Colonic mucosa (tissue), 4 donors: ENCODE measurements at regions not wholly inside any gene's neighbourhood (a gene's known extent, or its start where the extent isn't known, plus 50 kb on each side); places are given as distances from the start of the nearest gene placed in this dataset.

Experiments used
- DNase-seq: peaks from one replicate; pipeline ENCODE4 v3.0.0-alpha.2; 2020
- H3K27ac ChIP-seq: fragments of 200-600 bp; one replicate; pipeline ENCODE4 v1.8.0; 2021
- H3K27me3 ChIP-seq: fragments of 200-600 bp; one replicate; pipeline ENCODE4 v1.8.0; 2021
- H3K36me3 ChIP-seq: fragments of 200-600 bp; one replicate; pipeline ENCODE4 v1.8.0; 2021
- H3K4me1 ChIP-seq: fragments of 200-600 bp; one replicate; pipeline ENCODE4 v1.8.0; 2021; ENCODE audit warnings: mild to moderate bottlenecking
- H3K4me3 ChIP-seq: fragments of 200-600 bp; one replicate; pipeline ENCODE4 v1.8.0; 2021
- H3K9ac ChIP-seq, 2 donors: one replicate each; pipeline ENCODE4 v1.7.0; 2013; ENCODE audit warnings: control low read depth in 2 of 2, low read depth in 2 of 2, low read length in 2 of 2
- H3K9me3 ChIP-seq: fragments of 200-600 bp; one replicate; pipeline ENCODE4 v1.8.0; 2021
- intact Hi-C: fragments of 100-400 bp; cut with DNase I; formaldehyde crosslinking; loops from one replicate; pipeline ENCODE4 v1.14.1; 2022
- TF ChIP-seq, protein P1 (sequence below): fragments of 200-600 bp; IDR thresholded peaks from one replicate; pipeline ENCODE4 v1.8.0; 2022; ENCODE audit warnings: antibody characterized with exemption, mild to moderate bottlenecking
- donor health status: healthy.
- donor health status: DM: no; HTN: no; CAD: no.
- donor health status: DM: no; HTN: no; CAD: no.

DNA sequence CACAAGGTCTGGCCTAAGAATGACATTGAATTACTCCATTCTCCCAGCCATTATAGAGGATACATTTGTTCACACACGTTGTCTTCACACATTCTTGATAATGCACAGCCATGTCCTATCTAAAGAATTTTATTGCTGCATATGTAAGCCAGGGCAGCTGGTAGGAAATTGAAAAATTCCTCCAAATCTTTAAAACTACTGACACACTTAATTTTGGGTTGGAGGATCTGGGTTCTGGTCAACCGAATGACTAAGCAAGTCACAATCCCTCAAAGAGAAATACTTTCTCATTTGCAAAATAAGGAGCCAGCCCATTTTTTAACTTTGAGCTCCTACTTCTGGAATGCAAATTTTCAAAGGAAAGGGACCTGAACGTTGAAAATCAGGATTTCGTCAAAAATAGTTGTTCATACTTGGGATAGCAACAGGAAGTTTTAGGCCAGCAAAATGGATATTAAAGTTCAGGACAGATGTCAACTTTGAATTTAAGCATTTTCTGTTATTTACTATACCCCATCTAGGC, 638.3 kb downstream of the NTRK3 start:
- no peak for DNase-seq
- Histone ChIP-seq H3K36me3 (no peaks in the 10 kb centered on the region), H3K4me1 (no peaks in the 10 kb centered on the region), H3K9me3 (no peaks in the 10 kb centered on the region), H3K27ac (no peak overlapping the region), H3K4me3 (no peak overlapping the region), H3K9ac (no peak overlapping the region), H3K27me3 (no peaks in the 10 kb centered on the region)
- TF ChIP-seq, protein P1, sequence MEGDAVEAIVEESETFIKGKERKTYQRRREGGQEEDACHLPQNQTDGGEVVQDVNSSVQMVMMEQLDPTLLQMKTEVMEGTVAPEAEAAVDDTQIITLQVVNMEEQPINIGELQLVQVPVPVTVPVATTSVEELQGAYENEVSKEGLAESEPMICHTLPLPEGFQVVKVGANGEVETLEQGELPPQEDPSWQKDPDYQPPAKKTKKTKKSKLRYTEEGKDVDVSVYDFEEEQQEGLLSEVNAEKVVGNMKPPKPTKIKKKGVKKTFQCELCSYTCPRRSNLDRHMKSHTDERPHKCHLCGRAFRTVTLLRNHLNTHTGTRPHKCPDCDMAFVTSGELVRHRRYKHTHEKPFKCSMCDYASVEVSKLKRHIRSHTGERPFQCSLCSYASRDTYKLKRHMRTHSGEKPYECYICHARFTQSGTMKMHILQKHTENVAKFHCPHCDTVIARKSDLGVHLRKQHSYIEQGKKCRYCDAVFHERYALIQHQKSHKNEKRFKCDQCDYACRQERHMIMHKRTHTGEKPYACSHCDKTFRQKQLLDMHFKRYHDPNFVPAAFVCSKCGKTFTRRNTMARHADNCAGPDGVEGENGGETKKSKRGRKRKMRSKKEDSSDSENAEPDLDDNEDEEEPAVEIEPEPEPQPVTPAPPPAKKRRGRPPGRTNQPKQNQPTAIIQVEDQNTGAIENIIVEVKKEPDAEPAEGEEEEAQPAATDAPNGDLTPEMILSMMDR, result no peak
- intact Hi-C loops, result no loop called here

DNA sequence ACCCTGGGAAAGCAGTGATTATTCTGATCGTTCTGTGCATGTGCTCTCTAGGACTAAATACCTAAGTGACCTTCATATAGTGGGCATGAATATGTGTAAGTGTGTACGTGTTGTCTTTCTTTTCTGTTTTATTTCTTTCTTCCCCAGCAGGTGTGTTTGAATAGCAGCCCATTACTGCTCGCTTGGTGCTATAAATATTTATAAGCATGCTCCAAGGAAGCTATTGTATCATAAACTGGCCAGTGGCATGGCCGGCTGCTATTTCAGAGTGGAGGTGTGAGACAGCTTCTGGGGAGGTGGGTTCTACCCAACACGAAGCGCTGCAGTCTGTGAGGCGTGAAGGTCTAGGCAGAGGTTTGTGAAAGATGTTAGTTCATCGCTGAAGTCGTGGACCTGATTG, 641.8 kb downstream of the NTRK3 start:
- no peaks in the 10 kb centered on the region for H3K27me3 ChIP-seq
- H3K27ac ChIP-seq, result no peak overlapping the region
- TF ChIP-seq, protein P1, result no peak
- H3K36me3 ChIP-seq, result no peaks in the 10 kb centered on the region
- no peak for DNase-seq
- H3K4me1 ChIP-seq, result no peaks in the 10 kb centered on the region
- no peaks in the 10 kb centered on the region for H3K9me3 ChIP-seq
- intact Hi-C loops, result no loop called here
- H3K9ac ChIP-seq, result no peak overlapping the region
- no peak overlapping the region for H3K4me3 ChIP-seq

DNA sequence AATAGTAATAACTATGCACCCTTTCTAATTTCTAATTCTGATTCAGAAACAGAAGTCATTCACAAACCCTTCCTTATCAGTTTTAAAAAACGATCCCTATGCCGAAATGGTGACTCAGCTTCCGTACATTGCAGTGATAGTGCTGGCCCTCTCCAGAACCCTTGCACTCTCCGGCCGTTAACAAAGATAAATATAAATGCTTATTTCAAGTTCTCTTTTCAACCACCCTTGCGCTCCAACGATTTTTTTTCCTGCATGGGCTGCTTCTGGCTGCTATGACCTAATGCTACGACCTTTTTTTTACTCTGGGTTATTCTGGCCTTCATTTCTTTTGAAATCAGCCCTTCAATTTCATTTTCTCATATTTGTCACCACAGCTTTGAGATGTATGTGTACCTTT, 646.2 kb downstream of the NTRK3 start:
- no peaks in the 10 kb centered on the region for H3K4me1 ChIP-seq
- no peaks in the 10 kb centered on the region for H3K36me3 ChIP-seq
- TF ChIP-seq, protein P1, result no peak
- H3K4me3 ChIP-seq, result no peak overlapping the region
- H3K9ac ChIP-seq, result no peak overlapping the region
- no peak overlapping the region for H3K27ac ChIP-seq
- no peaks in the 10 kb centered on the region for H3K9me3 ChIP-seq
- intact Hi-C loops, result no loop called here
- no peaks in the 10 kb centered on the region for H3K27me3 ChIP-seq
- no peak for DNase-seq

DNA sequence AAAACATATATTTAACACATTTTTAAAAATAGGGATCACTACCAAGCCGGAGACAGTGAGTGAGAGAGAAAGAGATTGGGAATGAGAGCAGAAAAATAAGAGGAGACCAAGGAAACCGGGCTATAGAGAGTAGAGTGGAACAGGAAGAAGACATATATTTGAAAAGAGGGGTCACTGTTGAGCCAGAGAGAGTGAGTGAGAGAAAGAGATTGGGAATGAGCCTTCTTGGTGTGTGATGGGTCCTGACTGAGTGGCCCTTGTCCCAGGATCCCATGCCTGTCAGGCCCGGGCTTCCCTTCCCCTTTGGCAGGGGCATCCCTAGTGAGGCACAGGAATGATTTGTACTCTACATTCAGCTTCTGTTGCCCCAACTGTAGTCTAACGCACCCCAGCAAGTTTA, 646.6 kb downstream of the NTRK3 start:
- Histone ChIP-seq H3K4me3 (no peak overlapping the region), H3K36me3 (no peaks in the 10 kb centered on the region), H3K27me3 (no peaks in the 10 kb centered on the region), H3K27ac (no peak overlapping the region), H3K9me3 (no peaks in the 10 kb centered on the region), H3K4me1 (no peaks in the 10 kb centered on the region), H3K9ac (no peak overlapping the region)
- TF ChIP-seq, protein P1, result no peak
- intact Hi-C loops, result no loop called here
- DNase-seq, result no peak

DNA sequence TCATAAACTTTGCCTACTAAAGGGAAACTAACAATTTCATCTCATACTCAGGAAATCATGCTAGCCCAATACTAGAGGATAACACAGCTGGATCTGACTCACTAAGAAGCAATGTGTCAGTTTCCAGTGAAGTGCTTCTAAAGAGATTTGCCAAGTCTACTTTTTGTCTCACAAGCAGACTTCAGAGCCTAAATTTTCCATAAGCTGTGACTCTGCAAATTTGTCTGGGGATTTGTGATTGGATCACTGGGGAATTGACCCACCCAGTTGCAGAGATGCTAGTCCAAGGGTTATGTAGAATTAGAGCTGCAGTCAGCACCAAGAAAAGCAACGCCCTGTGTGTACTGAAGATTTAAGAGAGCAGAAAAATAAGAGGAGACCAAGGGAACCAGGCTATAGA, 647.1 kb downstream of the NTRK3 start:
- TF ChIP-seq, protein P1, result no peak
- H3K27ac ChIP-seq, result no peak overlapping the region
- H3K9me3 ChIP-seq, result no peaks in the 10 kb centered on the region
- no peaks in the 10 kb centered on the region for H3K27me3 ChIP-seq
- no peak overlapping the region for H3K9ac ChIP-seq
- intact Hi-C loops, result no loop called here
- no peaks in the 10 kb centered on the region for H3K4me1 ChIP-seq
- no peak overlapping the region for H3K4me3 ChIP-seq
- H3K36me3 ChIP-seq, result no peaks in the 10 kb centered on the region
- DNase-seq, result no peak
